Stomach (tissue), 4 donors: ENCODE measurements at regions not wholly inside any gene's neighbourhood (a gene's known extent, or its start where the extent isn't known, plus 50 kb on each side); places are given as distances from the start of the nearest gene placed in this dataset.

Experiments
- CTCF ChIP-seq, 7 experiments: fragments of 450-650 bp in 4 of 7; fragments of 200-600 bp in 3 of 7; sonication (generic) in 3 of 7; IDR thresholded peaks; one replicate each; pipeline ENCODE4 v1.5.1; 2016 to 2019; ENCODE audit warnings: antibody characterized with exemption in 7 of 7, control low read depth in 2 of 7, mild to moderate bottlenecking in 1 of 7
- EP300 ChIP-seq: sonication (generic); formaldehyde crosslinking; IDR thresholded peaks from one replicate; pipeline ENCODE4 v1.6.1; 2017; ENCODE audit warnings: antibody characterized with exemption
- POLR2A ChIP-seq, 4 donors: fragments of 450-650 bp; IDR thresholded peaks; one replicate each; pipeline ENCODE4 v1.6.1; 2016; ENCODE audit warnings: antibody characterized with exemption in 4 of 4, control low read depth in 2 of 4, mild to moderate bottlenecking in 1 of 4, moderate library complexity in 1 of 4
- POLR2AphosphoS5 ChIP-seq, 3 donors: sonication (generic); formaldehyde crosslinking; IDR thresholded peaks; one replicate each; pipeline ENCODE4 v1.6.1; 2016; ENCODE audit warnings: antibody characterized with exemption in 3 of 3

GRCh38 chr15:72865486-72865885 lies 81.9 kb upstream of the ADPGK start:
- TF ChIP-seq CTCF (IDR thresholded peaks at IDR 0.05): no peak
- no peak for TF ChIP-seq EP300
- TF ChIP-seq POLR2A (IDR thresholded peaks at IDR 0.05): no peak
- no peak for TF ChIP-seq POLR2AphosphoS5 (IDR thresholded peaks at IDR 0.05)
